ENCODE measurements at regions not wholly inside any gene's neighbourhood (a gene's known extent, or its start where the extent isn't known, plus 50 kb on each side); places are given as distances from the start of the nearest gene placed in this dataset.

DNA sequence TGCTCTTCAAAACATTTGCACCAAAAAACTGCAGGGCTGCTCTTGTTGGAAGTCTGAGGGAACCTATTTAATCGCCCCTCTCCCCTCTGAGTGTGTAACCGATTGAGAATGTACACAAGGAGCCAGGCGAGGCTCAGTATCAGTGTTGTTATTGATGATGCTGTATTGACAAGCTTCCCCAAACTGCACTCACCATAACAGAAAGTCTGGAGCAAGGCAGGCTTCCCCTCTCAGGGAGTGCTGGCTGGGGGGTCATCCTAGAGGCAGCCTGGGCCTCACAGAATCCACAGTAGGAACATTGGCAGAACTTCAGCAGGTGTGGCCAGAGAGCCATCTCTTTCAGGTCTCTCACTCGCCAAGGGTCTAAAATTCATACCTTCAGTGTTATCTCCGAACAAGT lies 58.1 kb upstream of the TUNAR start:
- no peaks in the 10 kb centered on the region for H3K9me3 ChIP-seq (ENCODE audit: low read length)
- H3K27ac ChIP-seq (ENCODE audit: low read length): no peak overlapping the region
- H3K27me3 ChIP-seq (ENCODE audit: insufficient read depth, low read depth, low read length): no peaks in the 10 kb centered on the region
- no peak overlapping the region for H3K4me3 ChIP-seq (ENCODE audit: low read length)
- H3K9ac ChIP-seq (ENCODE audit: low read length): no peak overlapping the region
- TF ChIP-seq MXI1 (conservative IDR thresholded peaks at IDR 0.05; ENCODE audit: poor library complexity, severe bottlenecking) (no peak), REST (IDR thresholded peaks at IDR 0.05; ENCODE audit: borderline replicate concordance) (no peak), EZH2 (IDR thresholded peaks at IDR 0.05; ENCODE audit: borderline replicate concordance, insufficient read depth, low read length, poor library complexity, severe bottlenecking) (no peak), RAD21 (conservative IDR thresholded peaks at IDR 0.05) (no peak), POLR2AphosphoS5 (IDR thresholded peaks at IDR 0.05) (no peak), SMC3 (conservative IDR thresholded peaks at IDR 0.05; ENCODE audit: poor library complexity) (no peak), TAF1 (IDR thresholded peaks at IDR 0.05; ENCODE audit: low read depth) (no peak), EP300 (conservative IDR thresholded peaks at IDR 0.05; ENCODE audit: poor library complexity, severe bottlenecking) (no peak)
- TF ChIP-seq, protein P1, sequence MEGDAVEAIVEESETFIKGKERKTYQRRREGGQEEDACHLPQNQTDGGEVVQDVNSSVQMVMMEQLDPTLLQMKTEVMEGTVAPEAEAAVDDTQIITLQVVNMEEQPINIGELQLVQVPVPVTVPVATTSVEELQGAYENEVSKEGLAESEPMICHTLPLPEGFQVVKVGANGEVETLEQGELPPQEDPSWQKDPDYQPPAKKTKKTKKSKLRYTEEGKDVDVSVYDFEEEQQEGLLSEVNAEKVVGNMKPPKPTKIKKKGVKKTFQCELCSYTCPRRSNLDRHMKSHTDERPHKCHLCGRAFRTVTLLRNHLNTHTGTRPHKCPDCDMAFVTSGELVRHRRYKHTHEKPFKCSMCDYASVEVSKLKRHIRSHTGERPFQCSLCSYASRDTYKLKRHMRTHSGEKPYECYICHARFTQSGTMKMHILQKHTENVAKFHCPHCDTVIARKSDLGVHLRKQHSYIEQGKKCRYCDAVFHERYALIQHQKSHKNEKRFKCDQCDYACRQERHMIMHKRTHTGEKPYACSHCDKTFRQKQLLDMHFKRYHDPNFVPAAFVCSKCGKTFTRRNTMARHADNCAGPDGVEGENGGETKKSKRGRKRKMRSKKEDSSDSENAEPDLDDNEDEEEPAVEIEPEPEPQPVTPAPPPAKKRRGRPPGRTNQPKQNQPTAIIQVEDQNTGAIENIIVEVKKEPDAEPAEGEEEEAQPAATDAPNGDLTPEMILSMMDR (IDR thresholded peaks at IDR 0.05; ENCODE audit: poor library complexity, severe bottlenecking): no peak
- H3K36me3 ChIP-seq (ENCODE audit: insufficient read depth, low read length): no peaks in the 10 kb centered on the region
- no peaks in the 10 kb centered on the region for H3F3A ChIP-seq (ENCODE audit: insufficient read depth, low read length, poor library complexity, severe bottlenecking)
- H3K79me2 ChIP-seq (replicated peaks; ENCODE audit: insufficient read depth, low read length): no peaks in the 10 kb centered on the region
- no peak overlapping the region for H3K4me2 ChIP-seq (ENCODE audit: low read length)
- H4K20me1 ChIP-seq (ENCODE audit: insufficient read depth): no peaks in the 10 kb centered on the region
- no peaks in the 10 kb centered on the region for H3K9me2 ChIP-seq (ENCODE audit: insufficient read depth, low read length)
- no peak overlapping the region for H2AFZ ChIP-seq (ENCODE audit: low read depth, low read length)

DNA sequence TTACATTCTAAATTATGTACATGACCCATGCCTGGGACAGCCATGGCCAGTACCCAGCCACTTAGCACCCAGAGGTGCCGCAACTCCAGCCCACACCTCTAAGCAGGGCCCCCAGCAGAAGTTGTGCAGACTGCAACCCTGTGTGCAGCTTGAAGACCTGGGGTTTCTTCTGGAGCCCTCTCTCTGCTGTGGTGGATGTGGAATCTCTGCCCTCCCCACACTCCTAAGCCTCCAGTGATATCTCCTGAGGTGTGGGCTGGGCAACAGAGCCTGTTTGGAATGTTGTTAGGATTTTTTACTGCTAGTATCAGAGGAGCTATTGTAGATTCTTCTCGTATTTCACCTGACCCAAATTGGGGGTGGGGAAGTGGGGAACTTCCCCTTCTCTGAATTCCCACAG lies 59.4 kb upstream of the TUNAR start:
- Histone ChIP-seq H3K9me2 (ENCODE audit: insufficient read depth, low read length) (no peaks in the 10 kb centered on the region), H3F3A (ENCODE audit: insufficient read depth, low read length, poor library complexity, severe bottlenecking) (no peaks in the 10 kb centered on the region), H3K79me2 (replicated peaks; ENCODE audit: insufficient read depth, low read length) (no peaks in the 10 kb centered on the region), H3K36me3 (ENCODE audit: insufficient read depth, low read length) (no peaks in the 10 kb centered on the region), H4K20me1 (ENCODE audit: insufficient read depth) (no peaks in the 10 kb centered on the region), H3K27ac (ENCODE audit: low read length) (no peak overlapping the region), H3K4me3 (ENCODE audit: low read length) (no peak overlapping the region), H3K9me3 (ENCODE audit: low read length) (no peaks in the 10 kb centered on the region), H3K4me2 (ENCODE audit: low read length) (no peak overlapping the region), H2AFZ (ENCODE audit: low read depth, low read length) (no peak overlapping the region), H3K9ac (ENCODE audit: low read length) (no peak overlapping the region), H3K27me3 (ENCODE audit: insufficient read depth, low read depth, low read length) (no peaks in the 10 kb centered on the region)
- TF ChIP-seq RAD21 (conservative IDR thresholded peaks at IDR 0.05) (no peak), TAF1 (IDR thresholded peaks at IDR 0.05; ENCODE audit: low read depth) (no peak), REST (IDR thresholded peaks at IDR 0.05; ENCODE audit: borderline replicate concordance) (no peak), SMC3 (conservative IDR thresholded peaks at IDR 0.05; ENCODE audit: poor library complexity) (no peak), EZH2 (IDR thresholded peaks at IDR 0.05; ENCODE audit: borderline replicate concordance, insufficient read depth, low read length, poor library complexity, severe bottlenecking) (no peak), MXI1 (conservative IDR thresholded peaks at IDR 0.05; ENCODE audit: poor library complexity, severe bottlenecking) (no peak), POLR2AphosphoS5 (IDR thresholded peaks at IDR 0.05) (no peak)

Measured in neural cell (in vitro differentiated cells).